ENCODE measurements at regions not wholly inside any gene's neighbourhood (a gene's known extent, or its start where the extent isn't known, plus 50 kb on each side); places are given as distances from the start of the nearest gene placed in this dataset.

GRCh38 chr3:166060789-166061479, 223.7 kb upstream of the BCHE start:
- DNase-seq (ENCODE audit: low spot score in 2 of 2, unreplicated experiment in 2 of 2) = no peak
- TF ChIP-seq, protein P1, sequence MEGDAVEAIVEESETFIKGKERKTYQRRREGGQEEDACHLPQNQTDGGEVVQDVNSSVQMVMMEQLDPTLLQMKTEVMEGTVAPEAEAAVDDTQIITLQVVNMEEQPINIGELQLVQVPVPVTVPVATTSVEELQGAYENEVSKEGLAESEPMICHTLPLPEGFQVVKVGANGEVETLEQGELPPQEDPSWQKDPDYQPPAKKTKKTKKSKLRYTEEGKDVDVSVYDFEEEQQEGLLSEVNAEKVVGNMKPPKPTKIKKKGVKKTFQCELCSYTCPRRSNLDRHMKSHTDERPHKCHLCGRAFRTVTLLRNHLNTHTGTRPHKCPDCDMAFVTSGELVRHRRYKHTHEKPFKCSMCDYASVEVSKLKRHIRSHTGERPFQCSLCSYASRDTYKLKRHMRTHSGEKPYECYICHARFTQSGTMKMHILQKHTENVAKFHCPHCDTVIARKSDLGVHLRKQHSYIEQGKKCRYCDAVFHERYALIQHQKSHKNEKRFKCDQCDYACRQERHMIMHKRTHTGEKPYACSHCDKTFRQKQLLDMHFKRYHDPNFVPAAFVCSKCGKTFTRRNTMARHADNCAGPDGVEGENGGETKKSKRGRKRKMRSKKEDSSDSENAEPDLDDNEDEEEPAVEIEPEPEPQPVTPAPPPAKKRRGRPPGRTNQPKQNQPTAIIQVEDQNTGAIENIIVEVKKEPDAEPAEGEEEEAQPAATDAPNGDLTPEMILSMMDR (IDR thresholded peaks at IDR 0.05; ENCODE audit: unreplicated experiment) = no peak
- H3K9me3 Mint-ChIP-seq = peaks cover 6% of the 10 kb centered on the region
- no peak overlapping the region for H3K4me3 Mint-ChIP-seq
- H3K27ac Mint-ChIP-seq = no peak overlapping the region
- H3K4me1 Mint-ChIP-seq = no peaks in the 10 kb centered on the region
- H3K27me3 Mint-ChIP-seq (ENCODE audit: low read depth) = no peaks in the 10 kb centered on the region
- no peaks in the 10 kb centered on the region for H3K36me3 Mint-ChIP-seq

GRCh38 chr3:166052440-166052839, 215.2 kb upstream of the BCHE start:
- DNase-seq (ENCODE audit: low spot score in 2 of 2, unreplicated experiment in 2 of 2) = no peak
- no peaks in the 10 kb centered on the region for H3K4me1 Mint-ChIP-seq
- no peaks in the 10 kb centered on the region for H3K27me3 Mint-ChIP-seq (ENCODE audit: low read depth)

GRCh38 chr3:166029507-166029906, 192.3 kb upstream of the BCHE start:
- no peaks in the 10 kb centered on the region for H3K36me3 Mint-ChIP-seq
- DNase-seq (ENCODE audit: low spot score in 2 of 2, unreplicated experiment in 2 of 2) = no peak
- no peaks in the 10 kb centered on the region for H3K27me3 Mint-ChIP-seq (ENCODE audit: low read depth)
- peaks cover 8% of the 10 kb centered on the region for H3K9me3 Mint-ChIP-seq
- H3K27ac Mint-ChIP-seq = no peak overlapping the region
- H3K4me1 Mint-ChIP-seq = no peaks in the 10 kb centered on the region
- no peak overlapping the region for H3K4me3 Mint-ChIP-seq
- TF ChIP-seq, protein P1 (IDR thresholded peaks at IDR 0.05; ENCODE audit: unreplicated experiment) = no peak

More at GRCh38 chr3:166052440-166052839, 215.2 kb upstream of the BCHE start:
- Mint-ChIP-seq H3K9me3 (peaks cover 22% of the 10 kb centered on the region), H3K36me3 (no peaks in the 10 kb centered on the region), H3K4me3 (no peak overlapping the region), H3K27ac (no peak overlapping the region)
- TF ChIP-seq, protein P1 (IDR thresholded peaks at IDR 0.05; ENCODE audit: unreplicated experiment) = no peak

DNA sequence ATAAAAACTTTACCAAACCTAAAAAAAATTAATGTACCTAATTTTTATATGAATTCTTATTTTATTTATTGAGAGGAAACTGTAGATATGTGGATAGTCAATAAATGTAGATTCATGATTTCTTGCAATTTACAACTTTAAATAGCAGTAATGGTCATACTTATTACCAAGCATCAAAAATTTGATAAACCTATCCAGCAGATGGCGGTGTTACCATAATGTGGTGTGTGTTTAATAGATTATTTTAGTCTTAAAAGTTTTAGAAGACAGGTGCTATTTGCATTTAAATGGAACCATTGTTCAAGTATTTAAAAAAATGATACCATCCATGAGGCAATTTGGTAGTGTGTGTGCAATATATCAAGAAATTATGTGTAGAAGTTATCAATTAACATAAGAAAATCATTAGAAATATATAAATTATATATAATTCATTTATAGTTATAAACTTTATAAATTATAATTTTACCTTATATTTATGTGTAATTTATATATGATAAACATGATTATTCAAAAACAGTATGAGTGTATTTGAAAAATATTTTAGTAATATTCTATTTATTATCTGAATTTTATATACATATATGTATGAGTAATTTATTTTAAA, 176.0 kb upstream of the BCHE start:
- H3K27ac Mint-ChIP-seq = no peak overlapping the region
- DNase-seq (ENCODE audit: low spot score in 2 of 2, unreplicated experiment in 2 of 2) = no peak
- TF ChIP-seq, protein P1 (IDR thresholded peaks at IDR 0.05; ENCODE audit: unreplicated experiment) = peak; percentile 80
- no peak overlapping the region for H3K4me3 Mint-ChIP-seq
- no peaks in the 10 kb centered on the region for H3K36me3 Mint-ChIP-seq
- no peaks in the 10 kb centered on the region for H3K4me1 Mint-ChIP-seq
- H3K9me3 Mint-ChIP-seq = peaks cover 8% of the 10 kb centered on the region
- H3K27me3 Mint-ChIP-seq (ENCODE audit: low read depth) = no peaks in the 10 kb centered on the region

- Mint-ChIP-seq H3K4me1 (no peaks in the 10 kb centered on the region), H3K27me3 (ENCODE audit: low read depth) (no peaks in the 10 kb centered on the region), H3K27ac (no peak overlapping the region), H3K9me3 (peaks cover 3% of the 10 kb centered on the region), H3K4me3 (no peak overlapping the region), H3K36me3 (no peaks in the 10 kb centered on the region)
- TF ChIP-seq, protein P1 (IDR thresholded peaks at IDR 0.05; ENCODE audit: unreplicated experiment) = no peak
- no peak for DNase-seq (ENCODE audit: low spot score in 2 of 2, unreplicated experiment in 2 of 2)
Observed at GRCh38 chr3:166011771-166012170, 174.5 kb upstream of the BCHE start.
